ENCODE measurements at regions not wholly inside any gene's neighbourhood (a gene's known extent, or its start where the extent isn't known, plus 50 kb on each side); places are given as distances from the start of the nearest gene placed in this dataset.

GRCh38 chr10:59064080-59064692, 112.3 kb upstream of the PHYHIPL start:
- Histone ChIP-seq H3K9me3 (replicated peaks; ENCODE audit: control insufficient read depth, insufficient read depth, low read length) (no peaks in the 10 kb centered on the region), H3K4me3 (replicated peaks in 1 of 3; ENCODE audit: insufficient read depth in 1 of 3, low read depth in 1 of 3, low read length in 3 of 3) (no peak overlapping the region), H3K4me2 (ENCODE audit: insufficient read depth, low read length) (no peak overlapping the region), H3K27me3 (ENCODE audit: control insufficient read depth in 2 of 2, insufficient read depth in 2 of 2, low read length in 2 of 2) (no peaks in the 10 kb centered on the region), H3K9ac (replicated peaks; ENCODE audit: extremely low read depth, insufficient read depth, low read length) (no peak overlapping the region), H4K20me1 (replicated peaks; ENCODE audit: control insufficient read depth, extremely low read depth, insufficient read depth, low read length) (no peaks in the 10 kb centered on the region), H3K36me3 (ENCODE audit: control insufficient read depth in 2 of 2, extremely low read depth in 1 of 2, insufficient read depth in 2 of 2, low read length in 2 of 2) (no peaks in the 10 kb centered on the region), H3K9me1 (replicated peaks; ENCODE audit: control insufficient read depth, extremely low read depth, insufficient read depth, low read length) (no peaks in the 10 kb centered on the region), H3K79me2 (ENCODE audit: control insufficient read depth, insufficient read depth, low read length) (no peaks in the 10 kb centered on the region), H3K27ac (ENCODE audit: insufficient read depth, low read depth, low read length) (no peak overlapping the region), H2AFZ (ENCODE audit: low read depth, low read length) (no peak overlapping the region), H3K4me1 (ENCODE audit: control insufficient read depth, extremely low read depth, insufficient read depth, low read length) (no peaks in the 10 kb centered on the region)
- intact Hi-C loops (cut with micrococcal nuclease) (no loop called here), dilution Hi-C loops (cut with MboI; ENCODE audit: extremely low pct_ligation_motif_present, low sequenced_read_pairs) (no loop called here)
- BruUV-seq (replicated peaks) = no TSS peak
- TF ChIP-seq EZH2 (IDR thresholded peaks at IDR 0.05; ENCODE audit: borderline replicate concordance, low read depth, low read length, severe bottlenecking) = no peak
- TF ChIP-seq POLR2AphosphoS5 (IDR thresholded peaks at IDR 0.05; ENCODE audit: insufficient read depth, low read depth, low read length) = no peak
- no peak for TF ChIP-seq MAX (IDR thresholded peaks at IDR 0.05; ENCODE audit: insufficient read depth, insufficient read length)
- TF ChIP-seq MYC (IDR thresholded peaks at IDR 0.05; ENCODE audit: low read depth, low read length) = no peak
- TF ChIP-seq POLR2A (IDR thresholded peaks at IDR 0.05; ENCODE audit: low read depth, low read length) = no peak
- TF ChIP-seq GATA2 (IDR thresholded peaks at IDR 0.05; ENCODE audit: insufficient read depth, insufficient read length, low read depth, low read length) = no peak
- no peak for TF ChIP-seq JUN (IDR thresholded peaks at IDR 0.05; ENCODE audit: borderline replicate concordance, insufficient read depth, insufficient read length, low read depth)
- TF ChIP-seq, protein P1, sequence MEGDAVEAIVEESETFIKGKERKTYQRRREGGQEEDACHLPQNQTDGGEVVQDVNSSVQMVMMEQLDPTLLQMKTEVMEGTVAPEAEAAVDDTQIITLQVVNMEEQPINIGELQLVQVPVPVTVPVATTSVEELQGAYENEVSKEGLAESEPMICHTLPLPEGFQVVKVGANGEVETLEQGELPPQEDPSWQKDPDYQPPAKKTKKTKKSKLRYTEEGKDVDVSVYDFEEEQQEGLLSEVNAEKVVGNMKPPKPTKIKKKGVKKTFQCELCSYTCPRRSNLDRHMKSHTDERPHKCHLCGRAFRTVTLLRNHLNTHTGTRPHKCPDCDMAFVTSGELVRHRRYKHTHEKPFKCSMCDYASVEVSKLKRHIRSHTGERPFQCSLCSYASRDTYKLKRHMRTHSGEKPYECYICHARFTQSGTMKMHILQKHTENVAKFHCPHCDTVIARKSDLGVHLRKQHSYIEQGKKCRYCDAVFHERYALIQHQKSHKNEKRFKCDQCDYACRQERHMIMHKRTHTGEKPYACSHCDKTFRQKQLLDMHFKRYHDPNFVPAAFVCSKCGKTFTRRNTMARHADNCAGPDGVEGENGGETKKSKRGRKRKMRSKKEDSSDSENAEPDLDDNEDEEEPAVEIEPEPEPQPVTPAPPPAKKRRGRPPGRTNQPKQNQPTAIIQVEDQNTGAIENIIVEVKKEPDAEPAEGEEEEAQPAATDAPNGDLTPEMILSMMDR (IDR thresholded peaks at IDR 0.05; ENCODE audit: extremely low read depth in 1 of 2, insufficient read depth in 1 of 2, low read depth in 1 of 2, low read length in 2 of 2) = no peak
- no peak for TF ChIP-seq FOS (IDR thresholded peaks at IDR 0.05; ENCODE audit: borderline replicate concordance, insufficient read depth, low read length)
- DNase-seq (ENCODE audit: low read depth, low spot score) (no peak), FAIRE-seq (no peak)
- CTCF ChIA-PET = no interaction called here
- POLR2A ChIA-PET = interaction anchor here (0.6 kb wide), 1 partner anchor 545 kb away, joined by 4 read pairs; no protein-coding TSS in a partner anchor

Measured in endothelial cell of umbilical vein (primary cell).